T follicular helper cell (primary cell): ENCODE measurements at regions not wholly inside any gene's neighbourhood (a gene's known extent, or its start where the extent isn't known, plus 50 kb on each side); places are given as distances from the start of the nearest gene placed in this dataset.
"Not testable (repeated sequence)": the region's sequence is repeated elsewhere in the genome, so short reads cannot be mapped to it uniquely, and the experiment has no call there.

Experiments used
- DNase-seq: peaks from one replicate; pipeline ENCODE4 v3.0.0-alpha.2; 2020; ENCODE audit warnings: low read depth

- DNase-seq: no peak
These were observed 326.8 kb downstream of the TBL1XR1 start for GRCh38 chr3:176870451-176870850.

GRCh38 chr3:176867681-176868663 lies 329.3 kb downstream of the TBL1XR1 start:
- DNase-seq: no peak

GRCh38 chr3:176861137-176861536 lies 336.1 kb downstream of the TBL1XR1 start:
- no peak for DNase-seq

- DNase-seq: no peak
These were observed 340.6 kb downstream of the TBL1XR1 start for GRCh38 chr3:176856721-176857120.

GRCh38 chr3:176855901-176856486 lies 341.3 kb downstream of the TBL1XR1 start:
- DNase-seq: no peak

GRCh38 chr3:176855213-176855612 lies 342.1 kb downstream of the TBL1XR1 start:
- no peak for DNase-seq

GRCh38 chr3:176850498-176850897 lies 346.8 kb downstream of the TBL1XR1 start:
- no peak for DNase-seq

- DNase-seq: no peak
These were observed 348.7 kb downstream of the TBL1XR1 start for GRCh38 chr3:176848431-176849214.

GRCh38 chr3:176842914-176843313 lies 354.4 kb downstream of the TBL1XR1 start:
- DNase-seq: no peak

GRCh38 chr3:176840641-176841286 lies 356.5 kb downstream of the TBL1XR1 start:
- no peak for DNase-seq

- no peak for DNase-seq
These were observed 357.4 kb downstream of the TBL1XR1 start for GRCh38 chr3:176839901-176840300.

GRCh38 chr3:176839466-176839865 lies 357.8 kb downstream of the TBL1XR1 start:
- DNase-seq: no peak

GRCh38 chr3:176827244-176827643 lies 370.0 kb downstream of the TBL1XR1 start:
- DNase-seq: not testable (repeated sequence)

GRCh38 chr3:176824811-176825210 lies 372.5 kb downstream of the TBL1XR1 start:
- DNase-seq: no peak

- no peak for DNase-seq
These were observed 376.5 kb downstream of the TBL1XR1 start for GRCh38 chr3:176820764-176821163.

GRCh38 chr3:176816937-176817336 lies 380.3 kb downstream of the TBL1XR1 start:
- DNase-seq: no peak

GRCh38 chr3:176814285-176814684 lies 383.0 kb downstream of the TBL1XR1 start:
- DNase-seq: no peak

- DNase-seq: no peak
These were observed 389.3 kb downstream of the TBL1XR1 start for GRCh38 chr3:176807938-176808337.

- DNase-seq: no peak
These were observed 397.6 kb downstream of the TBL1XR1 start for GRCh38 chr3:176799675-176800074.

GRCh38 chr3:176798680-176799079 lies 398.6 kb downstream of the TBL1XR1 start:
- no peak for DNase-seq

GRCh38 chr3:176796371-176796770 lies 400.9 kb downstream of the TBL1XR1 start:
- DNase-seq: no peak

GRCh38 chr3:176795891-176796290 lies 401.4 kb downstream of the TBL1XR1 start:
- no peak for DNase-seq
